Brain microvascular endothelial cell (primary cell): ENCODE measurements at regions not wholly inside any gene's neighbourhood (a gene's known extent, or its start where the extent isn't known, plus 50 kb on each side); places are given as distances from the start of the nearest gene placed in this dataset.

Source experiments
- DNase-seq: peaks from one replicate; pipeline ENCODE4 v3.0.0-alpha.2; 2020
- H3K27ac ChIP-seq: fragments of 250-450 bp; sonication (Bioruptor Pico); 2 replicates; pipeline ENCODE4 v1.5.1; 2020; ENCODE audit warnings: mild to moderate bottlenecking, moderate library complexity
- H3K27me3 ChIP-seq: fragments of 250-450 bp; sonication (Bioruptor Pico); replicated peaks from 2 replicates; pipeline ENCODE4 v1.5.1; 2020; ENCODE audit warnings: mild to moderate bottlenecking
- H3K36me3 ChIP-seq: fragments of 250-450 bp; sonication (Bioruptor Pico); replicated peaks from 2 replicates; pipeline ENCODE4 v1.5.1; 2020; ENCODE audit warnings: mild to moderate bottlenecking
- H3K4me3 ChIP-seq: 2 replicates; pipeline ENCODE4 v1.5.1; 2011; ENCODE audit warnings: low read depth, mild to moderate bottlenecking, control low read depth, low read length, moderate library complexity
- in situ Hi-C: cut with HindIII; loops from 2 replicates; pipeline ENCODE4 v1.10.0; 2017; ENCODE audit warnings: low sequenced_read_pairs, low pct_ligation_motif_present
- TF ChIP-seq, protein P1 (sequence below): IDR thresholded peaks from 2 replicates; pipeline ENCODE4 v1.5.1; 2011; ENCODE audit warnings: low read depth, mild to moderate bottlenecking, moderate library complexity, low read length, control low read depth, inconsistent platforms; ENCODE audit errors: missing control alignments

DNA sequence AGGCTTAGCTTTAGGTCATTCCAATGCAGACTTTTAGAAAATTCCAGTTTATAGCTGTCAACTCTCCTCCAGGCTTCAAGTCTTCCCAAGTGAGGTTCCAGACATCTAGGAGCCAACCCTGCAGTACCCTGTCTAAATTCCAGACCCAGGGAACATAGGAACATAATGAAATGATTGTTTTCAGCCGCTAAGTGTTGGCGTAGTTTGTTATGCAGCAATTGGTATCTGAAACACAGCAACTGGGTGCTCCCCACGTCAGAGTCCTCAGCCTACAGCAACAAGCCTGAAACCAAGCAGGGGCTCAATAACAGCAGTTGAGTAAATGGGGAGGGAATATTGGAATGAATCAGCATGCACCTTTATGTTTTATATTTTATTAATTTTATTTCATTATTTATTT lies 66.8 kb downstream of the BOD1 start:
- TF ChIP-seq, protein P1, sequence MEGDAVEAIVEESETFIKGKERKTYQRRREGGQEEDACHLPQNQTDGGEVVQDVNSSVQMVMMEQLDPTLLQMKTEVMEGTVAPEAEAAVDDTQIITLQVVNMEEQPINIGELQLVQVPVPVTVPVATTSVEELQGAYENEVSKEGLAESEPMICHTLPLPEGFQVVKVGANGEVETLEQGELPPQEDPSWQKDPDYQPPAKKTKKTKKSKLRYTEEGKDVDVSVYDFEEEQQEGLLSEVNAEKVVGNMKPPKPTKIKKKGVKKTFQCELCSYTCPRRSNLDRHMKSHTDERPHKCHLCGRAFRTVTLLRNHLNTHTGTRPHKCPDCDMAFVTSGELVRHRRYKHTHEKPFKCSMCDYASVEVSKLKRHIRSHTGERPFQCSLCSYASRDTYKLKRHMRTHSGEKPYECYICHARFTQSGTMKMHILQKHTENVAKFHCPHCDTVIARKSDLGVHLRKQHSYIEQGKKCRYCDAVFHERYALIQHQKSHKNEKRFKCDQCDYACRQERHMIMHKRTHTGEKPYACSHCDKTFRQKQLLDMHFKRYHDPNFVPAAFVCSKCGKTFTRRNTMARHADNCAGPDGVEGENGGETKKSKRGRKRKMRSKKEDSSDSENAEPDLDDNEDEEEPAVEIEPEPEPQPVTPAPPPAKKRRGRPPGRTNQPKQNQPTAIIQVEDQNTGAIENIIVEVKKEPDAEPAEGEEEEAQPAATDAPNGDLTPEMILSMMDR: no peak
- in situ Hi-C loops: no loop called here
- Histone ChIP-seq H3K27ac (no peak overlapping the region), H3K4me3 (no peak overlapping the region), H3K36me3 (no peaks in the 10 kb centered on the region), H3K27me3 (no peaks in the 10 kb centered on the region)
- no peak for DNase-seq

DNA sequence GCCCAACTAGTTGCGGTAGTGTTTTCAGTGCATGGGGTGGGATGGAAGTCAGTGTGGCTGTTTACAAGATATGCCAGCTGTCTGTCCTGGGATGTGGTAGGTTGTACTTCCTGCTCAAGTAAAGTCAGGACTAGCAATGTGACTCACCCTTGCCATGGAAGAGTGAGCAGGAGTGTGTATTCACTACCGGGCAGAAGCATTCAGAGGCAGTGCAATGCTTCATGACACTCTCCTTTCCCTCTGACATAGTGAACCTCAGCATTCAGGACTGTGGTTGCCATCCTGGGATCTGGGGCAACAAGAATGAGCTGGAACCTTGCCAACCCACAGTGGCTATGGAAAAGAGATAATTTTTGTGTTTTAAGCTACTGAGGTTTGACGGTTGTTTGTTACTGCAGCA lies 68.9 kb downstream of the BOD1 start:
- TF ChIP-seq, protein P1: no peak
- Histone ChIP-seq H3K27me3 (no peaks in the 10 kb centered on the region), H3K36me3 (no peaks in the 10 kb centered on the region), H3K27ac (no peak overlapping the region), H3K4me3 (no peak overlapping the region)
- in situ Hi-C loops: no loop called here
- peak; percentile 27 for DNase-seq

DNA sequence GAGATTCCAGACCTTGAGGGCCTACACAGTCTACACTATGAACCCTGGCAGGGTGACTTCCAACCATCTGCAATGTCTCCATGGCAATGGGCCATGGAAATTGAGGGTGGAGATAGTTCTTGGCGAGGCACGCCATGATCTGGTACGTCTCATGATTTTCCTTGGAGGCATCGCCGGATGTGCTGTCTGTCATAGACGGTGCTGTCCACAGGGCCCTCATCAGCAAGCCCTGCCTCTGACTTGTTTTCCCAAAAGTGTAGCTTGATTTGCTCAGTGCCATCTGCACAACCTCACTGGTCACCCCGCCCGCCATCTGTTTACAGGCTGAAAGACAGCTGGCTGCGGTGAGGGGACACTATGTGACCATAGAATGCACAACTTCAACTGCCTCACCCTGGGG lies 73.5 kb downstream of the BOD1 start:
- in situ Hi-C loops: no loop called here
- no peak for DNase-seq

DNA sequence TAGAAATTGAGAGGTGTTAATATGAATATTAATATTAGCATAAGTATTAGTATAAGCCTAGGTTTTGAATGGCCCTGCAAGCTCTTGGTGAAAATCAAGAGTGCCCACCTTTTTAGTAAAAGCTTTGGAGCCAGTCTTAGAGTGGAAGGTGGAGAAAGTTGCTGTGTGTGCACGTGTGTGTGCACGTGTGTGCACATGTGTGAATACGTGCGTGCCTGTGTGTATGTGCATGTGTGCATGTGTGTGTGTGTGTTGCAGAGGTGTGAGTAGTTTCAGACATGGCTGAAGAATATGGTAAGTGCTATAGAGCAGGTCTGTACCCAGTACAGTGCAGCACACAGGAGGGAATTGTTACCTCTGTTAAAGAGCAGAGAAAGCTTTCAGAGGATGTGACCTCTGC lies 74.3 kb downstream of the BOD1 start:
- Histone ChIP-seq H3K27me3 (no peaks in the 10 kb centered on the region), H3K27ac (no peak overlapping the region), H3K36me3 (no peaks in the 10 kb centered on the region), H3K4me3 (no peak overlapping the region)
- DNase-seq: no peak
- TF ChIP-seq, protein P1: no peak
- in situ Hi-C loops: no loop called here

More for the DNA sequence above, 73.5 kb downstream of the BOD1 start:
- Histone ChIP-seq H3K27ac (no peak overlapping the region), H3K36me3 (no peaks in the 10 kb centered on the region), H3K27me3 (no peaks in the 10 kb centered on the region), H3K4me3 (no peak overlapping the region)
- TF ChIP-seq, protein P1: no peak

DNA sequence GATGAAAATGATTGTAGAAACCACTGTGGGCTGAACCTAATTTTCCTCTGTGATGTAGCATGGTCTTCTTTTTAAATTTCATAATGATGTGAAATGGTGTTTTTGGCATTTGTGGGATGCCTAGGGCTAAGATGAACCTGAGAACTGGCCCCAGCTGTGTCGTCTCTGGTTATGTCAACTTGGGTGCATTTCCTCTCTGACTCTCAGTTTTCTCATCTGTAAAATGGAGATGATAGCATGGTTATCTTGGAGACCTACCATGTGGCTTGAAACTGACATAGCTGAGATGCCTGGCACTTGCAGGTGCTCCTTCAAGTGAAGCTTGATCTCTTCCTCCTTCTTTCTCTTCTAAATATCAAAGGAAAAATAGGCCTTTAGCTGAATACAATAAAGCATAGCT lies 77.8 kb downstream of the BOD1 start:
- no peaks in the 10 kb centered on the region for H3K36me3 ChIP-seq

DNA sequence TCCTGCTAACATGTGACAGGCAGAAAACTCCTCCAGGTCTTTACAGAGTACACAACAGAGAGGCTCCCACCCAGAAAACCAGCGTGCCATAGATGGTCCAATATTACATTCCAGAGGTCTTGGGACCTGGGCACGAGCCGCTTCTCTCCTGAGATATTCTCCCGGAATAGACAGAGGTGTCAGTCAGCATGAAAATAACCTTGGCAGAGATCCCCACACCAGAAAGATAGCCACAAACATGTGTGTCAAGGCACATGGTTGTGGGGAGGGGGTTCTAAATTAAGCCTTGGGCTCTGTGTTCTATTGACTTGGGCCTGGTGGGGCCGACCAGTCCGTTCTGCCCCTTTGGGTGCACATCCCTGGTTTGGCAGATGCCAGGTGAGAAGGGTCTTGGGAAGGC lies 78.4 kb downstream of the BOD1 start:
- no peak overlapping the region for H3K27ac ChIP-seq
- no peaks in the 10 kb centered on the region for H3K27me3 ChIP-seq
- no peak overlapping the region for H3K4me3 ChIP-seq
- in situ Hi-C loops: no loop called here
- no peak for DNase-seq
- H3K36me3 ChIP-seq: no peaks in the 10 kb centered on the region
- TF ChIP-seq, protein P1: no peak

More for the DNA sequence above, 77.8 kb downstream of the BOD1 start:
- Histone ChIP-seq H3K27me3 (no peaks in the 10 kb centered on the region), H3K27ac (no peak overlapping the region), H3K4me3 (no peak overlapping the region)
- TF ChIP-seq, protein P1: no peak
- in situ Hi-C loops: no loop called here
- DNase-seq: no peak
